Activated CD4-positive, alpha-beta T cell treated with anti-CD3 and anti-CD28 coated beads, Interleukin-2, amount 10 ng/mL, durations not matched to agents 24 days and 14 days (primary cell): ENCODE measurements at regions not wholly inside any gene's neighbourhood (a gene's known extent, or its start where the extent isn't known, plus 50 kb on each side); places are given as distances from the start of the nearest gene placed in this dataset.
"Not testable (repeated sequence)": the region's sequence is repeated elsewhere in the genome, so short reads cannot be mapped to it uniquely, and the experiment has no call there.

Experiments
- DNase-seq: peaks from one replicate; pipeline ENCODE4 v3.0.0; 2022
- H3K27ac Mint-ChIP-seq: one replicate; pipeline ENCODE4 v1.8.0; 2022; ENCODE audit warnings: mild to moderate bottlenecking, mixed read lengths
- H3K27me3 Mint-ChIP-seq: one replicate; pipeline ENCODE4 v1.8.0; 2022; ENCODE audit warnings: mixed read lengths
- H3K36me3 Mint-ChIP-seq: one replicate; pipeline ENCODE4 v1.8.0; 2022; ENCODE audit warnings: low read depth, mild to moderate bottlenecking, mixed read lengths
- H3K4me1 Mint-ChIP-seq: one replicate; pipeline ENCODE4 v1.8.0; 2021; ENCODE audit warnings: mixed read lengths
- H3K4me3 Mint-ChIP-seq: one replicate; pipeline ENCODE4 v1.8.0; 2022; ENCODE audit warnings: mild to moderate bottlenecking, moderate library complexity, mixed read lengths
- H3K9me3 Mint-ChIP-seq: one replicate; pipeline ENCODE4 v1.8.0; 2021; ENCODE audit warnings: mixed read lengths
- intact Hi-C: fragments of 100-400 bp; cut with micrococcal nuclease; formaldehyde crosslinking; loops from one replicate; pipeline ENCODE4 v1.15.1; 2023

DNA sequence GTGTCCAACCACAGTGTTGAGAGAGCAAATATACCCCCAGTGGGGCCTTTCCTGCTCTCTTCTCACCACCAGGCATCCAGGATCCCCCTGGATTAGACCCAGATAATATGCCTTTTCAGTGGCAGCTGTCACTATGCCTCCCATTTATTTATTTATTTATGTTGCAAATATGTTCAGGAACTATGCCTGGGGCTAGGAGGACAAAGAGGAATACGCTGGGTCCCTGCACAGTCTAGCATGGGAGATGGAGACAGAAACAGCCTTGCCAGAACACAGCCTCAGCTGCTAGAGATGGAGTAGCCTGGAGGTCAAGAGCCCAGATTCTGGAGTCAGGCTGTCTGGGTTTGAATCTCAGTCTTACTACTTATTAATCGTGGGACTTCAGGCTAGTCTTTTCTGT lies 74.6 kb upstream of the LRFN2 start:
- Mint-ChIP-seq H3K4me3 (no peak overlapping the region), H3K4me1 (no peaks in the 10 kb centered on the region), H3K9me3 (peaks cover 17% of the 10 kb centered on the region), H3K27ac (no peak overlapping the region), H3K36me3 (no peaks in the 10 kb centered on the region), H3K27me3 (peaks cover 7% of the 10 kb centered on the region)
- intact Hi-C loops = no loop called here
- DNase-seq = no peak

GRCh38 chr6:40656772-40657171 lies 69.6 kb upstream of the LRFN2 start:
- H3K27me3 Mint-ChIP-seq, intact Hi-C loops, H3K9me3 Mint-ChIP-seq, H3K36me3 Mint-ChIP-seq, H3K4me3 Mint-ChIP-seq, DNase-seq, H3K27ac Mint-ChIP-seq, H3K4me1 Mint-ChIP-seq: not testable (repeated sequence)

- no peaks in the 10 kb centered on the region for H3K9me3 Mint-ChIP-seq
- DNase-seq = no peak
- no peak overlapping the region for H3K4me3 Mint-ChIP-seq
- intact Hi-C loops = no loop called here
- peaks cover 11% of the 10 kb centered on the region for H3K27me3 Mint-ChIP-seq
- no peak overlapping the region for H3K27ac Mint-ChIP-seq
- H3K36me3 Mint-ChIP-seq = no peaks in the 10 kb centered on the region
- H3K4me1 Mint-ChIP-seq = no peaks in the 10 kb centered on the region
These were observed 67.7 kb upstream of the LRFN2 start for GRCh38 chr6:40654828-40655227.

GRCh38 chr6:40645043-40645442 lies 57.9 kb upstream of the LRFN2 start:
- H3K27me3 Mint-ChIP-seq = peaks cover 24% of the 10 kb centered on the region
- H3K9me3 Mint-ChIP-seq = no peaks in the 10 kb centered on the region
- H3K36me3 Mint-ChIP-seq = no peaks in the 10 kb centered on the region
- no peak overlapping the region for H3K27ac Mint-ChIP-seq
- no peak overlapping the region for H3K4me3 Mint-ChIP-seq
- peaks cover 17% of the 10 kb centered on the region for H3K4me1 Mint-ChIP-seq
- no peak for DNase-seq
- intact Hi-C loops = no loop called here

DNA sequence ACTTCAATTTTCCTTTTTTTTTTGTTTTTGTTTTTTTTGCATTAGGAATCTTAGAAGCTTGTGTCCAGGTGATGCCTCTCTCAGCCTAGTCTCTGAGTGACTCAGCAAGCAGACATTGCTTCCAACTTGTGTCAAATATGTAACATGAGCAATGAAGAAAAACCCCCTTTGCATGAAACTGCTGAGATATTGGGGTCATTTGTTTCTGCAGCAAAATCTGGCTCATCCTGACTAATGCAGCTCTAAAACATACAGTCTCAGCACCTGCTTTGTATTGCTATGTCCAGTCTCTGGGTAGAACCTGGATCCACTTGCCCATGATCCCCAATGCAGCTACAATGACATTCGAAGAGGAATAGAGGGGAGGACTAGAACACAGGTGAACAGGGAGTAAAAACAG lies 55.7 kb upstream of the LRFN2 start:
- Mint-ChIP-seq H3K4me1 (peaks cover 26% of the 10 kb centered on the region), H3K27ac (no peak overlapping the region), H3K4me3 (no peak overlapping the region), H3K9me3 (no peaks in the 10 kb centered on the region), H3K27me3 (peaks cover 12% of the 10 kb centered on the region), H3K36me3 (no peaks in the 10 kb centered on the region)
- intact Hi-C loops = no loop called here
- DNase-seq = no peak

DNA sequence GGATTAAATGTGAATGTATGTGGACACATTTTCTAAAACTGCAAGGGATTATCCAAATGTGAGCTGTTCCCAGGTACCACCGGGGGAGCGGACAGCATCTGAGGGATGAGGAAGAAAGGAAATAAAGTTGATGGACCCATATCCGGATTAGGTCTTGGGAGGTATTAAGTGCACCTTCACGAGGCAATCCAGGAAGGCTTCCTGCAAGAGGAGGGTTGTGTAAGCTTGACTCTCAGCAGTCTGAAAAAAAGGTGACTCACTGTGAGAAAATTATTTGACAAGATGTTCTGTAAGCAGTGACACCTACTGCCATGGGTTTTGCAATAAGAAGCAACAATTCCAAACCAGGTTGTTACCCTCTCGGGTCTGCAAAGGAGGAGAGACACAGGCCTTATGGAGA lies 55.0 kb upstream of the LRFN2 start:
- Mint-ChIP-seq H3K4me3 (no peak overlapping the region), H3K27me3 (peaks cover 5% of the 10 kb centered on the region), H3K36me3 (no peaks in the 10 kb centered on the region), H3K27ac (no peak overlapping the region), H3K9me3 (no peaks in the 10 kb centered on the region), H3K4me1 (peaks cover 26% of the 10 kb centered on the region)
- intact Hi-C loops = no loop called here
- no peak for DNase-seq

DNA sequence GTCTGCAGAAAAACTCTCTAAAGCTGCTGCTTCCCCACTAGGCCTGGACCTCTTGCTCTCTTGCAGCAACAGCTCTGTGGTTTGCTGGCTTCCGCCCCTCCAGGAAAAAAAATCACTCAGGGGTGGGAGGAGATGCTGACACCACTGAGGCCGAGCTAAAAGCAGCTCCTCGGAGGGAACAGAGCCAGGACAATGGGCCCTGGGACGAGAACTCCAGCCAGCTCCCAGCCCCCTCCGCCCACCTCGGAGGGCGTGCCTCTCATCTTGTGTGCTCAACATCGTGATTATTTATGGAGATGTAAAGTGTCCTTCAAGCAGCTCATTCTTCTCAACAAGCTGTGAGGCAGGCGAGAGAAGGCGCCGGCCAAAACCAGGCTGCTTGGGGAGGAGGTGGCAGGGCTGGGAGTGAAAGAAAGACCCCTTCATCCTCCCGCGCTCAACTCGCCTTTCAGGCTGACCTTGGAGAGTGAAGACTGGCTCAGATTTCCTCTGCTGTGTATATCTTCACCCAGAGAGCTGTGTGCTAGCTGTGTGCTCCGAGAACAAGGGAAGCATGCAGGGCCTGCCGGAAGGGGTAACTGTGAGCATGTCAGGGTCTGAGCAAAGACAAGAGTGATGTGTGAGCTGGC lies 53.5 kb upstream of the LRFN2 start:
- H3K9me3 Mint-ChIP-seq = no peaks in the 10 kb centered on the region
- intact Hi-C loops = no loop called here
- H3K36me3 Mint-ChIP-seq = no peaks in the 10 kb centered on the region
- peak overlapping the region; percentile 62 for H3K4me3 Mint-ChIP-seq
- peak; percentile 88 for DNase-seq
- H3K27me3 Mint-ChIP-seq = peaks cover 3% of the 10 kb centered on the region
- H3K4me1 Mint-ChIP-seq = peaks cover 26% of the 10 kb centered on the region
- H3K27ac Mint-ChIP-seq = peak overlapping the region; percentile 35
